ENCODE measurements at regions not wholly inside any gene's neighbourhood (a gene's known extent, or its start where the extent isn't known, plus 50 kb on each side); places are given as distances from the start of the nearest gene placed in this dataset.

- Histone ChIP-seq H3K27me3 (ENCODE audit: control insufficient read depth in 2 of 2, insufficient read depth in 2 of 2, low read length in 2 of 2) (no peaks in the 10 kb centered on the region; a peak in 1 of 5 replicates), H3K4me1 (replicated peaks in 1 of 2; ENCODE audit: control insufficient read depth in 2 of 2, insufficient read depth in 2 of 2, low read length in 2 of 2) (peaks cover 10 to 14% of the 10 kb centered on the region in 2 experiments; a peak in 4 of 5 replicates), H3K79me2 (ENCODE audit: control insufficient read depth, insufficient read depth, low read length) (no peaks in the 10 kb centered on the region), H3K27ac (ENCODE audit: extremely low read depth, low read depth, low read length) (no peak overlapping the region), H3K9ac (ENCODE audit: insufficient read depth in 1 of 2, low read depth in 2 of 2, low read length in 2 of 2) (no peak overlapping the region), H2AFZ (ENCODE audit: low read depth, low read length) (no peak overlapping the region), H3K4me2 (ENCODE audit: insufficient read depth, low read length) (no peak overlapping the region), H4K20me1 (replicated peaks; ENCODE audit: control insufficient read depth, insufficient read depth, low read length) (no peaks in the 10 kb centered on the region), H3K9me3 (replicated peaks; ENCODE audit: control insufficient read depth, insufficient read depth, low read depth, low read length) (no peaks in the 10 kb centered on the region), H3K9me1 (ENCODE audit: control insufficient read depth, insufficient read depth, low read length) (no peaks in the 10 kb centered on the region), H3K36me3 (ENCODE audit: control insufficient read depth, insufficient read depth, low read length) (no peaks in the 10 kb centered on the region), H3K4me3 (no peak overlapping the region)
- TF ChIP-seq PRMT5 (CRISPR knock-in tag; IDR thresholded peaks at IDR 0.05) (no peak), KLF10 (CRISPR knock-in tag; IDR thresholded peaks at IDR 0.05) (no peak), HMBOX1 (IDR thresholded peaks at IDR 0.05) (no peak), CBX2 (IDR thresholded peaks at IDR 0.05; ENCODE audit: insufficient read depth, low read length, poor library complexity, severe bottlenecking) (no peak), EZH2 (IDR thresholded peaks at IDR 0.05; ENCODE audit: borderline replicate concordance, low read depth, low read length) (no peak), KDM2B (CRISPR knock-in tag; IDR thresholded peaks at IDR 0.05) (no peak), ARID3A (IDR thresholded peaks at IDR 0.05; ENCODE audit: borderline replicate concordance, low read depth, low read length) (no peak), PHB (CRISPR knock-in tag; IDR thresholded peaks at IDR 0.05) (no peak), E2F8 (IDR thresholded peaks at IDR 0.05; ENCODE audit: low read depth, partially characterized antibody) (no peak)
- ChIA-PET POLR2A (no interaction called here), CTCF (ENCODE audit: low intra/inter-chr PET ratio) (no interaction called here)
- no peak for FAIRE-seq
- in situ Hi-C loops (cut with MboI), result no loop called here
- WGBS (ENCODE audit: insufficient coverage, low coverage, missing lambda C conversion rate), result 42% methylated on average over 2 of the region's 2 CpGs
- no peak for DNase-seq (ENCODE audit: extremely low read depth in 1 of 4, low spot score in 3 of 4)
- intact Hi-C loops (cut with micrococcal nuclease), result no loop called here
- no TSS peak for BruUV-seq (replicated peaks)
- ATAC-seq, result no peak
These were observed 117.6 kb upstream of the ZNF678 start for GRCh38 chr1:227445746-227446145.
